ENCODE measurements at regions not wholly inside any gene's neighbourhood (a gene's known extent, or its start where the extent isn't known, plus 50 kb on each side); places are given as distances from the start of the nearest gene placed in this dataset.

GRCh38 chr9:99307851-99308250 lies 85.8 kb downstream of the SEC61B start:
- TF ChIP-seq POLR2AphosphoS5 (IDR thresholded peaks at IDR 0.05; ENCODE audit: low read depth, low read length) (no peak), POLR2A (IDR thresholded peaks at IDR 0.05; ENCODE audit: low read depth, low read length) (no peak)
